ENCODE measurements at regions not wholly inside any gene's neighbourhood (a gene's known extent, or its start where the extent isn't known, plus 50 kb on each side); places are given as distances from the start of the nearest gene placed in this dataset.
A peak's percentile ranks its signal among the peaks of the same experiment; 100 is the strongest.

GRCh38 chr1:164310166-164310565, 248.8 kb upstream of the PBX1 start:
- TF ChIP-seq CTCF (conservative IDR thresholded peaks at IDR 0.05; ENCODE audit: low read depth, low read length) (no peak), EZH2 (IDR thresholded peaks at IDR 0.05; ENCODE audit: borderline replicate concordance, low read depth, low read length, poor library complexity, severe bottlenecking) (no peak)

GRCh38 chr1:164311377-164311776, 247.6 kb upstream of the PBX1 start:
- BruUV-seq (replicated peaks), result no TSS peak
- Histone ChIP-seq H3K4me3 (ENCODE audit: low read depth, low read length, poor library complexity, severe bottlenecking) (no peak overlapping the region), H3K36me3 (ENCODE audit: insufficient read depth, low read length, poor library complexity, severe bottlenecking) (no peaks in the 10 kb centered on the region), H3K9me3 (ENCODE audit: low read depth, low read length, poor library complexity, severe bottlenecking) (no peaks in the 10 kb centered on the region), H3K27ac (ENCODE audit: low read depth, low read length, poor library complexity, severe bottlenecking) (no peak overlapping the region), H3K4me1 (ENCODE audit: insufficient read depth, low read length, poor library complexity, severe bottlenecking) (no peaks in the 10 kb centered on the region), H3K27me3 (replicated peaks; ENCODE audit: insufficient read depth, low read depth, low read length, poor library complexity) (no peaks in the 10 kb centered on the region)
- ChIA-PET CTCF (no interaction called here), POLR2A (ENCODE audit: low non-redundant PET) (no interaction called here)
- no peak for TF ChIP-seq CTCF (conservative IDR thresholded peaks at IDR 0.05; ENCODE audit: low read depth, low read length)
- no peak for TF ChIP-seq EZH2 (IDR thresholded peaks at IDR 0.05; ENCODE audit: borderline replicate concordance, low read depth, low read length, poor library complexity, severe bottlenecking)
- DNase-seq (ENCODE audit: low spot score), result no peak
- intact Hi-C loops (cut with micrococcal nuclease; ENCODE audit: unreplicated experiment), result no loop called here

More at GRCh38 chr1:164310166-164310565, 248.8 kb upstream of the PBX1 start:
- POLR2A ChIA-PET (ENCODE audit: low non-redundant PET), result no interaction called here
- H3K27me3 ChIP-seq (replicated peaks; ENCODE audit: insufficient read depth, low read depth, low read length, poor library complexity), result no peaks in the 10 kb centered on the region
- no peaks in the 10 kb centered on the region for H3K9me3 ChIP-seq (ENCODE audit: low read depth, low read length, poor library complexity, severe bottlenecking)
- no peaks in the 10 kb centered on the region for H3K36me3 ChIP-seq (ENCODE audit: insufficient read depth, low read length, poor library complexity, severe bottlenecking)
- CTCF ChIA-PET, result no interaction called here
- no TSS peak for BruUV-seq (replicated peaks)
- no peak overlapping the region for H3K27ac ChIP-seq (ENCODE audit: low read depth, low read length, poor library complexity, severe bottlenecking)
- intact Hi-C loops (cut with micrococcal nuclease; ENCODE audit: unreplicated experiment), result no loop called here
- H3K4me1 ChIP-seq (ENCODE audit: insufficient read depth, low read length, poor library complexity, severe bottlenecking), result no peaks in the 10 kb centered on the region
- H3K4me3 ChIP-seq (ENCODE audit: low read depth, low read length, poor library complexity, severe bottlenecking), result no peak overlapping the region
- DNase-seq (ENCODE audit: low spot score), result no peak

- H3K4me1 ChIP-seq (ENCODE audit: insufficient read depth, low read length, poor library complexity, severe bottlenecking), result no peaks in the 10 kb centered on the region
- no peaks in the 10 kb centered on the region for H3K27me3 ChIP-seq (replicated peaks; ENCODE audit: insufficient read depth, low read depth, low read length, poor library complexity)
- H3K27ac ChIP-seq (ENCODE audit: low read depth, low read length, poor library complexity, severe bottlenecking), result no peak overlapping the region
- POLR2A ChIA-PET (ENCODE audit: low non-redundant PET), result interaction anchor here (0.5 kb wide), 1 partner anchor 17 kb away, joined by 3 read pairs; no protein-coding TSS in a partner anchor
- H3K36me3 ChIP-seq (ENCODE audit: insufficient read depth, low read length, poor library complexity, severe bottlenecking), result no peaks in the 10 kb centered on the region
- DNase-seq (ENCODE audit: low spot score), result peak; percentile 35
- no peak for TF ChIP-seq CTCF (conservative IDR thresholded peaks at IDR 0.05; ENCODE audit: low read depth, low read length)
- TF ChIP-seq EZH2 (IDR thresholded peaks at IDR 0.05; ENCODE audit: borderline replicate concordance, low read depth, low read length, poor library complexity, severe bottlenecking), result no peak
- CTCF ChIA-PET, result no interaction called here
- peak overlapping the region; percentile 50 for H3K4me3 ChIP-seq (ENCODE audit: low read depth, low read length, poor library complexity, severe bottlenecking)
- BruUV-seq (replicated peaks), result no TSS peak
- intact Hi-C loops (cut with micrococcal nuclease; ENCODE audit: unreplicated experiment), result loop anchor here (5.0 kb wide), 1 partner anchor 466 kb away; no protein-coding TSS in a partner anchor
- no peaks in the 10 kb centered on the region for H3K9me3 ChIP-seq (ENCODE audit: low read depth, low read length, poor library complexity, severe bottlenecking)
Observed at GRCh38 chr1:164320790-164321731, 237.9 kb upstream of the PBX1 start.
